CD4-positive, alpha-beta T cell treated with Interleukin-1 beta for 1 hour (primary cell): ENCODE measurements at regions not wholly inside any gene's neighbourhood (a gene's known extent, or its start where the extent isn't known, plus 50 kb on each side); places are given as distances from the start of the nearest gene placed in this dataset.

Experiments
- DNase-seq, 2 donors: peaks; one replicate each; pipeline ENCODE4 v3.0.0-alpha.2; 2020 to 2022

- no peak for DNase-seq
These were observed 247.8 kb upstream of the NCKAP5 start for GRCh38 chr2:133816037-133816436.

DNA sequence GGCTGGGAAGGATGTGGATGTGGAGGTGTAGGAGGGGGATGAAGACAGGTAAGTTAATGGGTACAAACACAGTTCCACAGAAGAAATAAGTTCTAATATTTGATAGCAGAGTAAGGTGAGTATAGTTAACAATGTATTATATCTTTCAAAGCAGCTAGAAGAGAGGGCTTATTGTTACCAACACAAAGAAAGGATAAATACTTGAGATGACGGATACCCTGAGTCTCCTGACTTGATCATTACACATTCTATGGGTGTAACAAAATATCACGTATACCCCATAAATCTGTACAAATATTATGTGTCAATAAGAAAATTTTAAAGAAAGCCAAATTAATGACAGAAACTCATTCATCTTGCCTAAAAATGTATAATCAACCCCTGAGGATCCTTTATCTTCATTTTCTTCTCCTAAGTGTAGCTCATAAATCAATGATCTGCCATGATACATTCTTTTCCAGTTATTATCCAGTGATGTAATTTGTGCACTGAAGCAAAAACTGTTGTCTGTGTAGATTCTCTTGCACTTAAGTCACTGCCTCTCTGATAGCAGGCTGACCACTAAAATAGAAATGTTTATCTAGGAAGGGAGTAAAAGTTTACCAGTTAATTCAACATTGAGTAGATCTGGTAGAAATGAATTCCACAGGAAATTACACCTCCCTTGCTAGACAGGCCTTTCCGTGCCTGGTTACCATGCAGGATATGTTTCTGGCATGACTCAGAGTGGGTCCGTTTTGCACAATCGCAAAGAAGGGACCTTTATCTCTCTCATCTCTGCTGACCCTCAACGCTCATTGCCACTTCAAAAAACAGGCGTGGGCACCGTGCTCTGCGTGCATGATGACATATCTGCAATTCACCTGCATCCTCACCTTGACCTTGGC, 249.7 kb upstream of the NCKAP5 start:
- no peak for DNase-seq

DNA sequence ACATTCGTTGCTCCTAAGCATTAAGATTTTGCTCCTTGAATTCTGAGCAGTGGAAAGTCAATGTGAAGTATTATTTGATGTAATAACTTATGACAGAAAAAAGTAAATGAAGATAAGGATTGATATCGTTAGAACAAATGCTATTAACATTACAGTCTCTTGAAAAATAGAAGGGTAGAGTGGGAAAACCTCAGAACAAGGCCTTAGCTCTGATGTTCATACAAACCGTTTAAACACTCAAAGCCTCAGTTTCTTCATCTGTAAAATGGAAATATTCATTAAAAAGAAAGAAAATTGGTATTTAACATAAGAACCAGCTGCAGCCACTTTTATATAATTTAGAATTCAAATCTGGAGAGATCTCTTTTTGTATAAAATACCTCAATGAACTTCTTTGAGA, 250.4 kb upstream of the NCKAP5 start:
- no peak for DNase-seq

- no peak for DNase-seq
These were observed 251.6 kb upstream of the NCKAP5 start for GRCh38 chr2:133819906-133820305.

- DNase-seq = no peak
These were observed 253.0 kb upstream of the NCKAP5 start for GRCh38 chr2:133821107-133821760.

DNA sequence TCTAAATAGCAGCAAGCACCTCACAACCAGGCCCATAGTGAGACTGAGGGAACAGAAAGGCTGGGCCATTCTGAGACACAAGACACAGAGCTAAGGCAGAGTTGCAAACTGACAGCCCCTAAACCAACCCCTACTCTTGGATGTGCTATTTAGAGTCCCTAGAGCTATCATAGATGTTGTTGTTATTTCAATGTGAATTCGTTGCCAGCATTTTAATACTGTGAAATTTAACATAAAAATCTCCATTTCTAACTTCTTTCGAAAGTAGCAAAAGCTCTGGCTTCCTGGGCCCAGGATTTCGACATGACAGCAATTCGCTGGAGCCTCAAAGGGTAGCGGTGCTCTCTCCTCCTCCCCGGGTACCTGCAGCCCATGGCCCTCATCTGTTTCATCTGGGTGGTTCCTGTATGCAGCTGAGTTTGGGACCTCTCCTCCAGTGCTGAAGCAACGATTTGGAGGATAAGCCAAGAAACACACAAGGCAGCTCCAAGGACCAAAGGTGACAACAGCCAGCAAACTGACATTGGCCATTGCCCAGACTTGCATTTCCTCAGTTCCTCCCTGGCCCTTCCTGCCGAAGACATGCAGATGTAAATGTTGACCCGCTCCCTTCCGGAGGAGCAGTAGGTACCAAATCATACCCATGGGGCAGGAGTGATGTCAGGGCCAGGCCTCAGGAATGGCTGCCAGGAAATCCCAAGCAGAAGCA, 254.4 kb upstream of the NCKAP5 start:
- no peak for DNase-seq

DNA sequence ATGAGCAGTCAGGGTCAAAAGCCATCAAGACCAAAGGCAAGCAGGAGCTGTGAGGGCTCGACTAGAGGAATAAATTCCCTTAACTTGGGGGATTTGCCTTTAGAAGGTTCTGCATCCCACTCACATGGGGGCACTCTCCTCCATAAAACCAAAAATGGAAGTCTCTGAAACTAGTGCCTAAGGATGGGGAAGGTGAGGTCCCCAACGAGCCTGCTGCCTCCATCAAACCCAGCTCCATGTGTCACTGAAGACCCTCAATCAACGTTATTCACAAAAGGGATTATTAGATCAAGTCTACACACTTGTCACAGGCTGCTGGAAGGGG, 254.9 kb upstream of the NCKAP5 start:
- DNase-seq = no peak

GRCh38 chr2:133824869-133825268, 256.6 kb upstream of the NCKAP5 start:
- DNase-seq = no peak

- DNase-seq = no peak
These were observed 257.5 kb upstream of the NCKAP5 start for GRCh38 chr2:133825778-133826177.

- DNase-seq = no peak
These were observed 260.6 kb upstream of the NCKAP5 start for GRCh38 chr2:133828913-133829312.

DNA sequence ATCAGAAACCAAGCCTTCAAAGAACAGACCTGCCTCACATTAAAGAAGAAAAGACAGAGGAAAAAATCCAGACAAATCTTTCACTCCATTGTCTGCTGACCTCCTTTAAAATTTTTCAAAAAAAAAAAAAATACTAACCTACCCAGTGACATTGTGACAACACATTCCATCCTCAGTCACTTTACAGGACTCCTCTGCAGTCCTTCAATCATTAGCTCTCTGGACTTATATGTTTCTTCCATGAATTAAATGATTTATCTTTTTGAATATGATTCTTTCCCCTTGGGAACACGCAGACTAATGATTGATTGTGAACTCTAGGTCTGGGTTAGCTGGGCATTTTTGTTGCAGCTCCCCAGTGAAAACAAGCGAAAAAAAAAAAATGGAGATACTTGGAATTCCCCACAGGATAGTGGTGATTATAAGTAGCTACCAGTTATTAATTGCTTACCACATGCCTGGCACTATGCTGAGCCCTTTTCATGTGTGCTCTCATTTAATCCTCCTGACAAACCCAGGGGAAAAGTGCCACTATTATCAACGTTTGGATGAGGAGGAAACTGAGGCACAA, 261.3 kb upstream of the NCKAP5 start:
- DNase-seq = no peak

GRCh38 chr2:133833746-133834145, 265.5 kb upstream of the NCKAP5 start:
- no peak for DNase-seq

DNA sequence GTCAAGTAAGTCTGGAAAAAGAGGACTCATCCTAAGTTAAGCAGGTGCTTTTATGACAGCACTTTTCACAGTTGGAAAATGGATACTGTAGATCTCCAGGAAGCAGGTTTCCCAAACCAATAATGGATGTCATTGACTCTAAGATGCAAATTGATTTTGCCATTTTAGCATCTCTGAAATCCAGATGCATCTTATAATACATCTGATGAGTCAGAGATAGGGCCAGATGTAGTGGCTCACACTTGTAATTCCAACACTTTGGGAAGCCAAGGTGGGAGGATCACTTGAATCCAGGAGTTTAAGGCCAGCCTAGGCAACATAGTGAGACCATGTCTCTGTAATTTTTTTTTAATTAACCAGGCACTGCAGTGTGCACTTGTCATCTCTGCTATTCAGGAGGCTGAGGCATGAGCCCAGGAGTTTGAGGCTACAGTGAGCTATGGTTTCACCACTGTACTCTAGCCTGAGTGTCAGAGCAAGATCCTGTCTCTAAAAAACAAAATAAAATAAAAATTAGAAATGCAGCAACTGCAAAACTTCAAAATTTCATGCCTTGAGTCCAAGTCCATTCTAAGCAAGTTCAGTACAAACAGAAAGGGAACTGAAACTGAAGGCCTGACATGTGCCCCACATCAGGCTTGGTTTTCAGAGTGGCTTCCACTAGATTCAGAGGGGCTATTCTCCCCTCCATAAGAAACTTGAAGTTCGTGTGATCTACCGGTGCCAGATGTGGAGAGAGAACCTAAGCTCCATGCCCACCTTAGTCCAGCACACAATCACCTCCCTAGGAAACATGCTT, 267.8 kb upstream of the NCKAP5 start:
- DNase-seq = no peak

GRCh38 chr2:133836691-133837345, 268.6 kb upstream of the NCKAP5 start:
- DNase-seq = no peak

GRCh38 chr2:133837441-133838094, 269.3 kb upstream of the NCKAP5 start:
- no peak for DNase-seq

DNA sequence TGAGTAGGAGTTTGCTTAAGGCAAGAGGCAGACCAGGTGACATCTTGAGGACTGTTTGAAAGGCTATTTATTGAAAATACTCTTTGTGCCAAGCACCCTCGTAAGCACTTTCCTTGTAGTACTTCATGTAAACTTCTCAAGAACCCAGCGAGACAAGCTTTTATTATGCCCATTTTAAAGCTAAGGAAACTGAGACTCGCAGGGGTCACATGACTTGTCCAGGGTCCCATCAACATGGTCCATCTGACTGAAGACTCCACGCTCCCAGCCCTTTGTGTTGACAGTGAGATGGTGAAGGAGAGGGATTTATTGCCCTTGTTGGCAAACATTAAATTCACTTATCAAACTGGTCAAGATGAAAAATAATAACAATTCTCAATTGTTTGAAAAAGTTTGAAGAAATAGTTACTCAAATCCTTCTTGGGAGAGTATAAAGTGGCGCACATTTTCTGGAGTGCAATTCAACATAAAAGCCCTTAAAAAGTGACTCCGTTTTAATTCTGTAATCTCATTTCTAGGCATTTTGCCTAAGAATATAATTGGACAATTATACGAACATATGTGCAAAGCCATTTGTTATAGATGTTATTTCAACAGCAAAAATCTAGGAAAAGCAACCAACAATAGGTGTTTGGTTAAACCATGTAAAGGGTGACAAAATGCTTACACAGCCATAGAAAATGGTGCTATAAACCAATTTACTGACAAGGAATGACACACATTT, 270.5 kb upstream of the NCKAP5 start:
- DNase-seq = no peak

DNA sequence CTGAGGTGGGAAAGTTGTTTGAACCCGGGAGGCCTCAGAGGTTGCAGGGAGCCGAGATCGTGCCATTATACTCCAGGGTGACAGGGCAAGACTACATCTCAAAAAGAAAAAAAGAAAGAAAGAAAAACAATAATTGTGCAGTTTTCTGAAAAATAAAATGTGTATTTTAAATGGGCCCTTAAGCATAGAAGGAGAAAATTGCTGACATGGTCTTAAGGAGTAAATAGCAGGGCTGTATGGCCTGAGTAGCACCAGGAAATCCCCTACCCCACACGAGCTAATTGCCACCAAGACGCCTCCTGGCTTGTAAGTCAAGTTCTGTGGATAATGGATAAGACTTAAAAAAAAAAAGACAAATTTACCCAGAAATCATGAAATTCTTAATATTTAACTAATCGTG, 271.4 kb upstream of the NCKAP5 start:
- no peak for DNase-seq

GRCh38 chr2:133840761-133841160, 272.5 kb upstream of the NCKAP5 start:
- DNase-seq = no peak

DNA sequence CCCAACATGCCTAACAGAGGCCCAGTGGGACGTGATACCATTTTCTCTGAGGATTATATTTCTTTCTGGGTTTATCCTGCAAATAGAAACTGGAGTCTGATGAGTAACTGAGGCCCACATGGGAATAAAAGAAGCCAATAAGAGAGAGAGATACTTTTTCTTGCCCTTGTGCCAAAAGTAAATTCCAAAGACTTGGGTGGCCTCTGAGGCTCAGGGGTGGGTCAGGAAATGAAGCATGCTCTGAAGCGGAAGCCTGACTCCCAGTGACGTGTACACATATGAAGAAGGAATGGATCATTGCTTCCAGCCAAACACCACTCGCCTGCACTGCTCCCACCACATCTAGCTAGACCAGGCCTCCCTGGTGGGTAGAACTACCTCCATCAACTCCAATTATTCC, 273.6 kb upstream of the NCKAP5 start:
- no peak for DNase-seq

DNA sequence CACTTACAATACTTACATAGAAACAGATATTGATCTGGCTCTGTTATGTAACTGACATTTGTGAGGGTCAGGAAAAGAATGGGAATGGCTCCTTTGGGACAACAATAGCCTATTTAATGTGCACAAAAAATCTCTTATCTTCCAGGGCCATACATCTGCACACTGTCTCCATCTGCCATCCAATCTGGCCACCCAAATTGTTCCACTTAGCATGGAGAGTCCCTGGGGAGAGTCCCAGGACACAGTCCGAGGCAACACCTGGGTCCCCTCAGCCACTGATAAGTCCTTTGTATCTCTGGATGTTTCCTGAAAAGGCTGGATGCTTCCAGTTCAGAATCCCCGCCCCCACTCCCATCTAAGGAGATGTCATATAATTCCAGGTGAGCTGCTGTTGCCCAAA, 274.2 kb upstream of the NCKAP5 start:
- no peak for DNase-seq

DNA sequence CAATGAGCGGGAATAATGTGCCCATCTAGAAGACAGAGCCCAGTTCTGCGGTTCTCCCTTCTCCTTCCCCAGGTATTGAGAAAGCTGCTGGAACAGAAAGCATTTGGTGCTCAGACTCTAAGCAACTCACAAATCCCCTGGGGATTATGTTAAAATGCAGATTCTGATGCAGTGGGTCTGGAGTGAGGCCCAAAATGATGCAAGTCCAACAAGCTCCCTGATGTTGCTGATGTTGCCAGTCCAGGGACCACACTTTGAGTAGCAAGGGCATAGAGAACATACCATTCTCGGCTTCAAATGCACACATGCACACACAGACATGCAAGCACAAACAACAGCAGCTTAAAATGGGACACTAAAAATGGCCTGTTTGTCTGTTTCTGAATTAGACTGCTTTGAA, 274.8 kb upstream of the NCKAP5 start:
- no peak for DNase-seq
